ENCODE measurements at regions not wholly inside any gene's neighbourhood (a gene's known extent, or its start where the extent isn't known, plus 50 kb on each side); places are given as distances from the start of the nearest gene placed in this dataset.

- Histone ChIP-seq H3K4me3 (no peak overlapping the region), H3K36me3 (no peaks in the 10 kb centered on the region), H3K4me1 (ENCODE audit: control insufficient read depth in 1 of 2, low read depth in 2 of 2) (peaks cover 12 to 57% of the 10 kb centered on the region in 2 donors), H3K9me3 (no peaks in the 10 kb centered on the region), H3K27me3 (replicated peaks; ENCODE audit: insufficient read depth) (no peaks in the 10 kb centered on the region), H3K27ac (no peak overlapping the region)
- DNase-seq (ENCODE audit: low spot score) (no peak), ATAC-seq (ENCODE audit: insufficient number of reproducible peaks, low FRiP score, low read depth) (no peak)
- TF ChIP-seq CTCF (IDR thresholded peaks at IDR 0.05): no peak
Observed at GRCh38 chr9:13902286-13903066, 411.5 kb downstream of the NFIB start.

- no peak for ATAC-seq (ENCODE audit: insufficient number of reproducible peaks, low FRiP score, low read depth)
Observed at GRCh38 chr9:13901176-13901575, 412.8 kb downstream of the NFIB start.

GRCh38 chr9:13900449-13900848 is 413.5 kb downstream of the NFIB start:
- H3K4me1 ChIP-seq (ENCODE audit: control insufficient read depth in 1 of 2, low read depth in 2 of 2): peaks cover 24 to 74% of the 10 kb centered on the region in 2 donors
- no peaks in the 10 kb centered on the region for H3K36me3 ChIP-seq
- no peak for ATAC-seq (ENCODE audit: insufficient number of reproducible peaks, low FRiP score, low read depth)
- no peak for DNase-seq (ENCODE audit: low spot score)
- TF ChIP-seq CTCF (IDR thresholded peaks at IDR 0.05): no peak
- peak overlapping the region; percentile 64 to 72 for H3K27ac ChIP-seq
- no peaks in the 10 kb centered on the region for H3K27me3 ChIP-seq (replicated peaks; ENCODE audit: insufficient read depth)
- no peaks in the 10 kb centered on the region for H3K9me3 ChIP-seq
- no peak overlapping the region for H3K4me3 ChIP-seq

More at GRCh38 chr9:13901176-13901575, 412.8 kb downstream of the NFIB start:
- no peaks in the 10 kb centered on the region for H3K27me3 ChIP-seq (replicated peaks; ENCODE audit: insufficient read depth)
- no peak for DNase-seq (ENCODE audit: low spot score)
- no peak for TF ChIP-seq CTCF (IDR thresholded peaks at IDR 0.05)
- no peaks in the 10 kb centered on the region for H3K36me3 ChIP-seq
- H3K4me3 ChIP-seq: no peak overlapping the region
- peaks cover 22 to 70% of the 10 kb centered on the region in 2 donors for H3K4me1 ChIP-seq (ENCODE audit: control insufficient read depth in 1 of 2, low read depth in 2 of 2)
- H3K27ac ChIP-seq: no peak overlapping the region
- H3K9me3 ChIP-seq: no peaks in the 10 kb centered on the region

GRCh38 chr9:13899924-13900323 is 414.0 kb downstream of the NFIB start:
- no peak for ATAC-seq (ENCODE audit: insufficient number of reproducible peaks, low FRiP score, low read depth)
- H3K4me3 ChIP-seq: peak overlapping the region; percentile 3

DNA sequence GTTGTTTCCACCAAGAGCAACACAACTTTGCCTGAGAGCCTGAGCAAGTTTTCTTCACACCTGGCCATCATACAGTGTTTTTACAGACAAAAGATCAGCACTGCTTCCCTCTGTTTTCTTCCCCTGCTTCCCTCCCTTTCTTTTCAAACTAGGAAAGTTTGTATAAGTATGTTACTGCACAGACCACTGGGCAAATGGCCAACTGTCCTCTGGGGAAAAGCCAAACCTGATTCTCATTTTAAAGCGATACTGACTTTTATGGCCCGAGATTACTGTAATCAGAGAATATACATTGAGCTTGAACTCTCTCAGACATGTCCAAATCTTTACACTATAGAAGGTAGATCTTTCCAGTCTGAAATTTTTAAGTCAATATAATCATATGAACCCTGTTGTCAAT is 415.0 kb downstream of the NFIB start:
- Histone ChIP-seq H3K36me3 (no peaks in the 10 kb centered on the region), H3K9me3 (no peaks in the 10 kb centered on the region), H3K27ac (no peak overlapping the region), H3K4me3 (no peak overlapping the region), H3K27me3 (replicated peaks; ENCODE audit: insufficient read depth) (no peaks in the 10 kb centered on the region), H3K4me1 (ENCODE audit: control insufficient read depth in 1 of 2, low read depth in 2 of 2) (peaks cover 18 to 61% of the 10 kb centered on the region in 2 donors)
- ATAC-seq (ENCODE audit: insufficient number of reproducible peaks, low FRiP score, low read depth) (no peak), DNase-seq (ENCODE audit: low spot score) (no peak)
- TF ChIP-seq CTCF (IDR thresholded peaks at IDR 0.05): no peak

More at GRCh38 chr9:13899924-13900323, 414.0 kb downstream of the NFIB start:
- Histone ChIP-seq H3K27me3 (replicated peaks; ENCODE audit: insufficient read depth) (no peaks in the 10 kb centered on the region), H3K36me3 (no peaks in the 10 kb centered on the region), H3K27ac (peak overlapping the region; percentile 64 to 72), H3K9me3 (no peaks in the 10 kb centered on the region), H3K4me1 (ENCODE audit: control insufficient read depth in 1 of 2, low read depth in 2 of 2) (peaks cover 24 to 71% of the 10 kb centered on the region in 2 donors)
- no peak for DNase-seq (ENCODE audit: low spot score)
- TF ChIP-seq CTCF (IDR thresholded peaks at IDR 0.05): no peak

All from thoracic aorta (tissue), 2 donors.